VCaP (cell line): ENCODE measurements at regions not wholly inside any gene's neighbourhood (a gene's known extent, or its start where the extent isn't known, plus 50 kb on each side); places are given as distances from the start of the nearest gene placed in this dataset.
A peak's percentile ranks its signal among the peaks of the same experiment; 100 is the strongest.

Source experiments
- H3K27ac ChIP-seq: fragments of 450-650 bp; 2 replicates; pipeline ENCODE4 v1.5.1; 2017
- CTCF ChIP-seq: fragments of 450-650 bp; conservative IDR thresholded peaks from 2 replicates; pipeline ENCODE4 v1.5.1; 2017; ENCODE audit warnings: mild to moderate bottlenecking, moderate library complexity

- no peak for TF ChIP-seq CTCF
- no peak overlapping the region for H3K27ac ChIP-seq
These were observed 64.5 kb upstream of the DAB2 start for GRCh38 chr5:39489263-39489662.

DNA sequence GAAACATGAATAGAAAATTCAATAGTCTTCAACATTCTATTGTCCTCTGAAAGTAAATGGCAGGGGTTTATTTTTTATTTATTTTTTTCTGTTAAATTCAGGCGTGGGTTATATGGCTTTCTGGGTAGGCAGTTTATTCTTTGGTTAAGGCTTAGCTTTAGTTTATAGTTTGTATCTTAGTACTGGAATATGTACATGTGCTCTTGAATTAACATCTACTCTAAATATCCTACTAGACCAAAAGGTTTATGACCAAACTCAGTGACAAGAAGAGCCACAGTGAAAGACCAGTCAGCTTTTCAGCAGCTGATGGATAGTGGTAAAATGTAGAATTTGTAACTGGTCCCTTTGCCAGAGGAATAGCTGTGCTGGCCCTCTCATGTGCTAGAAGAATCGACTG is 62.0 kb upstream of the DAB2 start:
- no peak for TF ChIP-seq CTCF
- H3K27ac ChIP-seq = no peak overlapping the region

DNA sequence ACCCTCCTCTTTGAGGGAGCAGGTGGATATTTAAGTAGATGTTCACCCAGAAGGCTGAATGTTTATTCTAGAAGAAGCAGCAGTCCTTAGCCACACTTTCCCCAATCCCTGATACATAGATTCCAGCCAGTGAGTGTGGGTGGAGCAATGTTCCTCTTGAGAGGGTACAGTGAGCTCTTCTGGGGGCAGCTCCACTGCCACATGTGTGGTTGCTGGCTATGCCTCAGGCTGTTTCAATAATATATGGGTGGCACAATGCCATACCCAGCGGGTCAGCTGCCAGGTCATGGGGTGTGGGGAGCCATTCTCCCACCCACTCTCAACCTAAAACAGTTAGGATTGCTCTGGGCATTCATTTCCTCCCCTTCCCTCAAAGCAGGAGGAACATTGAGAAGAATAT is 61.6 kb upstream of the DAB2 start:
- no peak overlapping the region for H3K27ac ChIP-seq
- no peak for TF ChIP-seq CTCF

DNA sequence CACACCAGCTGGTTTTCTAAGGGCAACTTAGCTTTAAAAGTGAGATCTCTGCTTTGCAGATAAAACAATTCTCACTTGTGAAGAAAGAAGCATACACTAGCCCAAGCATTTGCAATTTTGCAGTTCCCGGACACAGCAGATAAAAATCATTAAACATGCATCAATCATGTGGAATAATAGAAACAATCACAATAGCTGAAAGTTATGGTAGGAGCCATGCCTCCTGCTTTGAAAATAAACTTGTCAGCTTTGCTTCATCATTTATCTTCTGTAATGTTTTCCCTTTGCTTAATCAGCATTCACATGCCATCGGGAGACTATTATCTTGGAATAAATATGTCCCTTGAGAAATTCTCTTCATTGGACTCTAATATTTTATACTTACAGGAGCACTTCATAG is 60.3 kb upstream of the DAB2 start:
- no peak for TF ChIP-seq CTCF
- peak overlapping the region; percentile 70 for H3K27ac ChIP-seq

DNA sequence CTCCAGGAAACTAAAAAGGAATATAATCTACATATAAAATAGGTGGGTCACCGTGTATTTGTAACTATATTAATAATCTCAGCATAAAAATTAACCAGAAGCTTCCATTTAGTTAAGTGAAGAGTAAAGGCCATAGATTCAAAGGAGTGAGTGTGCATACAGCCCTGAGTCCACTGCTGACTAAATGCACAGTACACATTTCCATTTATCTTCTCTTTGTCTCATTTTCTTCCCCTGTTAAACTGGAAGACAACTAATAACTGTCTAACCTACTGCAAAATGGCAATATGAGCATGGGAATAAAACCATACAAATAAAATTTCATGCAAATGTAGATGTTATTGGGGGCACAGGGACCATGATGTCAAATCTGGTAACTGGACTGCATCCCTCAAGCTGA is 59.9 kb upstream of the DAB2 start:
- TF ChIP-seq CTCF = no peak
- peak overlapping the region; percentile 70 for H3K27ac ChIP-seq

- peak overlapping the region; percentile 51 for H3K27ac ChIP-seq
- no peak for TF ChIP-seq CTCF
These were observed 57.3 kb upstream of the DAB2 start for GRCh38 chr5:39482098-39482497.

- no peak for TF ChIP-seq CTCF
- no peak overlapping the region for H3K27ac ChIP-seq
These were observed 54.8 kb upstream of the DAB2 start for GRCh38 chr5:39479537-39479936.

DNA sequence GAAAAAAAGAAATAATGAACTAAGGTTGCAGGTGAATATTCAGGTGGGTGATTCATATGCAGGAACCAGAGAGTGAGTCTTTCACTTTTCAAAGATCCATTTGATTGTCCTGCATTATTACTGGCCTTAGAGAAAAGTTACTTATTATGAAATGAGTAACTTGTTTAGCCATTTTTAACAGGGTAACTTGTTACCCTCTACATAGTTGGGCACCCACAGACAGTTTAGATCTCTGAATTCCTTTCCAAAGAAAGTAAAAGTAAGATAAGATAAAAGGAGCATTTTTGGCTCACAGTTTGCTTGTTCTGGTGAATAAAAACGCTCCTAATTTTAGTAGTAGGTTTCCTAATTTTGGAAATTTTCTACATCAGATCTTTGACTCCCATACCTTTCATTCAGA is 54.1 kb upstream of the DAB2 start:
- no peak overlapping the region for H3K27ac ChIP-seq
- no peak for TF ChIP-seq CTCF
